Activated CD4-positive, alpha-beta T cell treated with anti-CD3 and anti-CD28 coated beads for 48 hours (primary cell): ENCODE measurements at regions not wholly inside any gene's neighbourhood (a gene's known extent, or its start where the extent isn't known, plus 50 kb on each side); places are given as distances from the start of the nearest gene placed in this dataset.

ENCODE experiments used
- DNase-seq: peaks from one replicate; pipeline ENCODE4 v3.0.0-alpha.2; 2020

DNA sequence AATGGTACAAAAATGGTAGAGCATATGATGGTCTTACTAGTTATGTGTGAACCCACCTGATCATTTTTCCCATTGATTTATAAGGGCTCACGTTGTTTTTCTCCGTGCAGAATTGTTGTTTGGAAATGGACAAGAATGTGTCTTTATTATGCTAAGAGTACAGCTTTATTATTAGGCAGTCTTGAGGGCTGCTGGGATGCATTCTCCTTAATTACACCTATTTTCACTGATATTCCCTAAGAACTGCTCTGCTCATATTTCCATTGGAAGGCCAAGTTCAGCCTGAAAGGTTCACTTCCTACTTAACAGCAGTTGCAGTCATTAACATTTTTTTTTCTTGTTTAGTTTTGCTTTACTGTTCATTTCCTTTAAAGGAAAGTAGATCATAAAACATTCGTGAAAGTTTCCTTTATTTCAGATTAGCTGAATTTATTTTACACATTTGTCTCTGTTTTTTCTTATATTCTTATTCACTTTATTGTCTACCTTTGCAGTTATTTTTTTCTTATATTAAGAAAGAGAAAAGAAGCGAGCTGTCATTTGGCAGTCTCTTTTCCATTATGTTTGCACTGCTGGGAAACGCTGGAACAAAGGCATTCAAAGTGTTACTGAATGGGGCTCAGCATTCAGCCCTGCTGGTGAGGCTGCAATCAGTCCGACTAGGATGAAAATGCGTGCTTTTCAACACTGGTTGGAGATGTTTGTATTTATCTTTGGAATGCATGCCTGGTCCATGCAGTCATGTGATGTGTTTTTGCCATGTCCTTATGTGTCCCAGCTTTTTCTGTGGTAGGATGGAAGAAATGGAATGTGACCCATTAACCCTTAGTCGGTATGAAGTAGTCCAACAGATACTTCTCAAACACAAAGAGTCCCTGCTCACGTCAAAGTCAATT, 602.7 kb upstream of the ZNF608 start:
- no peak for DNase-seq

DNA sequence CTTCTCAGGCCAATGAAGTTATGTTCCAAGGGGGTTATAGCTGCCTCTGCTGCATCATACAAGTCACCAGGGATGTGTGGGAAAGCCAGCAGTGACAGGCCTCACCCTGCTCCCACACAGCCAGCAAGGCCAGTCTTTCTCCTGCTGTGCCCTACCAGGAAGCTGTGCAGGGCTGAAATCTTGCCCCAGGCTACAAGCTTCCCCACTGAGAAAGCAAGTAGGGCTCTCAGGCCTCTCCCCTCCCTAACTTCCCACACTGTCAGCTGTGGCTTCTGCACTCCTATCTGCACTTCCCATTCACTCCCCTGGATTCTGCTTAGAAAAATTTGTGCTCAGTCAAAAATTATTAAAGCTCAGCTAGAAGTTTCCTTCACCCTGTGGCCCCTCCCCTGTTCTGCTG, 611.2 kb upstream of the ZNF608 start:
- DNase-seq: no peak

DNA sequence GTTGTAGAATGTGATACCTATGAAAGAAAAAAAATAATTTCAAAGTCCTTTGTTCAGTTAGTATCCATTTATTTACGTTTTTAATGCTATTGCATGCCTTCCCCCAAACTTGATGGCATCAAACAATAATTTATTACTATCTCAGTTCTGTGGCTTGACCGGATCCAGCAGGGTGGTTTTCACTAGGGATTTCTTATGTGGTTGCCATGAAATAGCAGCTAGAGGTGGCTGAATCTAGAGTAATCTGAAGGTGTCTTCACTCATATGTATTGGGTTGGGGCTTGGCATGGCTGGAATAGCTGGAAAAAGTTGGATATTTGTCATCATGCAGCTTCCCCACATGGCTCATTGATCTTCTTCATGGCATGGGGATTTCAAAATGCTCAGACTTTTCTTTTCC, 619.3 kb upstream of the ZNF608 start:
- no peak for DNase-seq

DNA sequence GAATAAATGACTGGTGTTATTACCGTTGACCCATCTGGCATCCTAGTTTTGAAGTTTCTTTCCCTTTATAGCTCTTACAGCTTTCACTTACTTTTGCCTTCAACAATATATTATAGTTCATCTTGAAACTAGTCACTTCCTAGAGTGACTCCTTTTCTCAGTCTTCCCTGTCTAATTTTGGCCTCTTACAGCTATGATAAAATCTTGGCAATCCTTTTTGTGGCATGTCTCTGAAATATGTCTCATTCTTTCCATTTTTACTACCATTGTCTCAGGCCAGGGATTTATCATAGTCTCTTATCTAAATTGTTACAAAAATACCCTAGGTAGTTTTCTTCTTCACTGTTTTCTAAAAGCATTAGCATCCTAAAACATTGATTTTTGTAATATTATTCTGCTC, 621.3 kb upstream of the ZNF608 start:
- no peak for DNase-seq

DNA sequence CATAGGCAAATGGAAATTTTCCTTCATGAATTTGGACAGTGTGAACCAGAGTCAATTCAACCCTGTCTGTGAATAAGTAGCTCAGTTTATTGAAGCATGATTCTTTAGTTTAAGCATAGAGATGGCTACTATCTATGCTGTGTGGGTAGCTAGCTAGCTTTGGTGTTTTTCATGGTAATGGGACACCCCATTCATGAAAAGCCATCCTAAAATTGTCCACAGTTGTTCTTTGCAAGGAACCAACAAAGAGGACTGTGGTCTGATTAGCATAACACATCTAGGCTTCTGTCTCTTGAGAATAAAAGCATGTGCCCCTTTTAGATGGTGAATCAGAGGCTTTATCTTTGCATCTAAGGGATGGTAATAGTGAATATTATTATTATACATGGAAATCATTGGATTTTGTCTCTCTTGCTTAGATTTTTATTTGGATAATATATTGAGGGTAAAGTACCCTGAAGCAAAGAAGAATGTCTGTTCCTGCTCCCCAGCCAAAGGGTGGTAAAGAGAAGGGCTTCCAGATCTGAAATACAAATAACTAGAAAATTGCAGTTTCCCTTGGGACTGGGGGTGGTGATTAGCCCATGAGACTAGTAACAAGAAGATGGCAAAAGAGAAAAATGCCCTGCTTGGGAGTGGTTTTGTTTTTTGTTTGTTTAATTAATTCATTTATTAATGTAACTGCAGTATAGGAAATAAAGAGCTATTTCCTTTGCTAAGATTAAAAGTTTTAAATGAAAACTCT, 624.2 kb upstream of the ZNF608 start:
- DNase-seq: no peak

DNA sequence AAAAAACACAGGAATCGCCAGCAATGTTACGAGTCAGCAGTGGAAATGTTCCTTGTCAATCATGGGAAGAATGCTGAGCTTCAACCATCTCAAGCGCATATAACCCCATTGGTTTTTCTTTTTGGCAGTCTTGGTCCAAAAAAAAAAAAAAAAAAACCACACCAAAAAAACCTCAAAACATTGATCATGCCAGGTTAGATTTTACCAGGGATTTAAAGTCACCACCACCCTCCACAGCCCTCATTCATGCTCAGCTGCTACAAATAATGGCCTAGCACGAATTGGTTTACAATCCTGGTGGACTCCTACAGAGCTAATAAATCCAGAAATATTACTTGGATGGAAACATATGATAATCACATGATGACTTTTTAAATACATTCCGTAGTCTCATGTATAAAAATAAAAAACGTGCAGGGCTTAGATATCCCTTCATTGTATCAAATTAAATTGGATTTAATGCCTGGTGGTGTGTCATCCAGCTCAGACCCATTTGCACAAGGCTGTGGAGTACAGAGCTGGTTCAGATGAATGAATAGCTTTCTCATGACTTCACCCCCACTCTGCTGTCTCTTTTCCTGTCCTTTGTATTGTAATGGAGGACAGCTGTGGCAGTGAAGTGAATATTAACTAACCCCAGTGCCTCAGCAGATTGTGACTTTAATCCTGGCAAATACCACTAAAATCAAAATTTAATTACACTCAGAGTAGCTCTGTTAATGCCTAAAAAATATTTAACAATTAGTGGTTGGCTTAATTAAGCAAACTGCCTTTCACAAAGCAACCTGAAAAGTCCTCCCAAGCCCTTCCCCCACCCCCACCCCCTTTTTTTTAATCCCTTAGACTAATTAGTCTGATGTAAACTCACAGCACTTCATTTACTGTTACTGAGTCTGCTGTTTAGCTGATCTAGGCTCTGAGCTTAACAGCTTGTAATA, 626.5 kb upstream of the ZNF608 start:
- no peak for DNase-seq

DNA sequence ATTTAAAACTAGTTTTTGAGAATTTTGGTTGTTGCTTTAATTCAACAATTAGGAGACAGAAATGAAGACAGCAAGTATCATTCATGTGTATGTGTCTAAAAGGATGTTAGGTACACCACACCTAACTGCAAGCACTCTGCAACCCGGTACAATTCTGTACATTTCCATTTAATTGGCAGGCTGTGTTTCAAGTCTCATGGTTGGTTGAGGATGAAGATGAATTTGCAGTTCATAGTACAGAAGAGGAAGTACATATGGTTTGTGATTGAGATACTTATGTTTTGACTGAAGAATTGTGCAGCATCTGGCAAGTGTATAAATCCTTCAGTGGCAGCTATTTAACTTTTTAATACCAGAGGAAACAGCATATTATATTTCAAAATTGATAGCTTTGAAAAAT, 628.7 kb upstream of the ZNF608 start:
- no peak for DNase-seq

DNA sequence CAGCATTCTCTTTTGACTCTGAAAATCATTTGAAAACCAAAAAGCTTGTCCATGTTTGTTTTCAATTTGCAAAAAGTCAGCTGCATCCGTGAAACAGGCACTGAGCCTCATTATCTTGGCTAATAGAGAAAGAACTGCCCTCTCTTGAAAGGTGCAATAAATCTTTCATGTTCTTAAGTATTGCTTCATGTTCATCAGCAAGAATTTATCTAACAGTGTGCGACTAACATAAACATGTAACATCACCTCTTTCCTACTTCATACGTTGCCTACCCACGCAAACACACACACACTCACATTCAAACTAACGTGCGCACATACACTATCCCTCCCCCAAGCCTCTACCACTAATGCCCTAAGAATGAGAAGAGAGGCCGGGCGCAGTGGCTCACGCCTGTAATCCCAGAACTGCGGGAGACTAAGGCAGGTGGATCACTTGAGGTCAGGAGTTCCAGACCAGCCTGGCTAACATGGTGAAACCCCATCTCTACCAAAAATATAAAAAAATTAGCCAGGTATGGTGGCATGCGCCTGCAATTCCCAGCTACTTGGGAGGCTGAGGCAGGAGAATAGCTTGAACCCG, 629.7 kb upstream of the ZNF608 start:
- no peak for DNase-seq

DNA sequence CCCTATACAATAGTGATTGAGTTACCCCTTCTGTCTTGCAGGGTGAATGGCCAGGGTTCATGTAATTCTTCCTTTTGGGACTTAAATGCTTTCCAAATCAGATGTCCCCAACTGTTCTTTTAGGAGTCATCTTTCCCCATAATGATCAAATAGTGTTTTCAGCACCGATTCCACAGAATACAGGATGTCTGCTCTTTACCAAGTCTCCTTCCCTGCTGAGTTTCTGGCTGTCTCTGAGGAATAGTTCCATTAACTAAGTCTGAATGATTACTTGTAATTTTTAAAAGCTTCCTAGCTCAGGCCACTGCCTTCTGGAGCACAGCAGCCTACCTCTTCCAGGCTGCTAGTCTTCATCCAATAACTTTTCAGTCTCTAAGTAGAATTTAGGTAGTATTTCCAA, 630.7 kb upstream of the ZNF608 start:
- DNase-seq: no peak

DNA sequence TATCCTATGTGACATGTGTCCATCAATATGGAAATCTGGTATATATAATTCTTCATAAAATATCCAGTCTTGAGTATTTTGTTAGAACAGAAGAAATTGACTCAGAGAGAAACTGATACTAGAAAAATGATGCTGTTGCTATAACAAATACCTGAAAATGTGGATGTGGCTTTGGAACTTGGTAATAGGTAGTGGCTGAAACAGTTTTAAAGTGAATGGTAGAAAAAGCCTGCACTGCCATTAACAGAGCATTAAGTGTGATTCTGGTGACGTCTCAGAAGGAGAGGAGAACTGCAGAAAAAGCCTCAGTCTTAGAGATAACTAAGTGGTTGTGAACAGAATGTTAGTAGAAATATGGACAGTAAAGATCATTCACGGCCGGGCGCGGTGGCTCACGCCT, 634.9 kb upstream of the ZNF608 start:
- DNase-seq: no peak

DNA sequence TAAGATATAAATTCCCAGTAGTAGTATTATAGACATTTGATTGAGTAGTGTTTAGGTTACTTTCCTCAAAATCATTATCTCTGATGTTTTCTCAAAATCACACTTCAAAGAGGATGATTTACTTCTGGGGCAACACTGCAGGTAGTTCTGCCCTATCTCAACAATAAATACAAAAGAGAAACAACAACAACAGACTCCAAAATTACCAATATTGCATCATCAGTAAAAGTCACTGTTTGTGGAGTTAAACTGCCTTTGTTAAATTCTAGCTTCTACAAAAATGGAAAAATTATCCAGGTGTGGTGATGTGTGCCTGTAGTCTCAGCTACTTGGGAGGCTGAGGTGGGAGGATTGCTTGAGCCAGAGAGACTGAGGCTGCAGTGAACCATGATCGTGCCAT, 637.6 kb upstream of the ZNF608 start:
- DNase-seq: no peak

DNA sequence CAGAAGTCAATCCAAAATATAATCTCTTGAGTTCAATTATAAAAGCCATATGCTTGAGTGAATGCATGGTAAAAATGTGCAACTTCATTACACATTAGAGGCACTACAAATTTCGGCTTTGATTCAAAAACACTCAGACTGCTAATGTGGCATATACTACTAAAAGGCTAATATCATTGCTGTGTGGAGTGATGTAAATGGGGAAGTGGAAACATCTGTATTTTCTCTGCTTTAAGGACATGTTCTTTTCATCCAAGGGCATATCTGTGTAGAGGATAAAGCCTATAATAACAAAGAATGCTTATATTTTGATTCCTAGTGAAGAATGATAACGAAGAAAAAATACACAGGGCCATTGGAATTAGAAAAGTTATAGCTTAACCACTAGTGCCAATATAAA, 643.9 kb upstream of the ZNF608 start:
- no peak for DNase-seq

DNA sequence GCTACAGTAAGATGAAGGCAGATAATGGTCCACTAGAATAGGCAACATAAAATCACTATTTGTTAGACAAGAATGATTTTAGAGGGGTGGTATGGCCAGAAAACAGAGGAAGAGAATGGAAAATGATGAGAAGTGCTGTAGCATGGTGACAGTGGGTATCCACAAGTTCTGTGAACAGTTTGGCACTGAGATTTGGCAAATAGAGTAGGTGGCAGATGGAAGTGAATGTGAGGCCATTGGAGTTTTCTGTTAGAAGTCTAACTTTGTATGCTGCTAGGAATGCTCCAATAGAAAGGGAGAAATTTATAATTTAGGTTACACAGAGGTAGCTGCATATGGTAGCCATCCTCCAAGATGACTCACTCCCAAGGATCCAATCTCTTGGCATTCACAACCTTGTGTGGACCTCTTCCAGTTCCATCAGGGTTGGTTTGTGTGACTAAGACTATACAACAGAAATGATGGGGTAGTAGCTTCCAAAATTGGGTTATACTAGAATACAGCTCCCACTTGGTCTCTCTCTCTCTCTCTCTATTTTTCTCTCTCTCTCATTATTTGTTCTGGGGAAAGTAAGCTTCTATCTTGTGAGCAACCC, 646.9 kb upstream of the ZNF608 start:
- no peak for DNase-seq

DNA sequence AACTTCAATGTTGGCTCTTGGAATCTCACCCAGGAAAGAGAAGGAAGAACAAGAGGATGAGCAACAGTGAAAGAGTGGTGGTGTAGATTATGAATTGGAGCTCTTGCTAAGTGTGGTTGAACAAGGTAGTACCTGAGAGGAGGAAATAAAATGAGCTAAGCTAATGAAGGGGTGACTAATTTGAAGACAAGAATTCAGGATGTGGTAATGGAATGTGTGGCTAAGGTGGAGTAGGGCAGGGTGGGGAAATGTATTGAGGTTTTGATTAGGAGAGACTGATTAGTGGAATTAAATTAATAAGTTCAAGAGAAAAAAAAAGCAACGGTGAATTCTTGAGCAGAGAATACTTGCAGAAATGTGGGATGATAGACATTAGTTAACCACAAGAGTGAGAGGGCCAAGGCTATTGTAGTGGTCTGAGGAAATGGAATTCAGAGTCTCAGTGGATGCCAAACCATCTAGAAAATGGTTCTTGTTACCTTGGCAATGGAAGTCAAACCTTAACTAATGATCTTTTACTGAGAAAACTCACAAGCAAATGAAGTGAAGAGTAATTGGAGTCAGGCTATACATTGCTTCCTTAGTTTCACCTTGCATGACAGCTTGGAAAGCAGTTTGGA, 648.3 kb upstream of the ZNF608 start:
- no peak for DNase-seq

DNA sequence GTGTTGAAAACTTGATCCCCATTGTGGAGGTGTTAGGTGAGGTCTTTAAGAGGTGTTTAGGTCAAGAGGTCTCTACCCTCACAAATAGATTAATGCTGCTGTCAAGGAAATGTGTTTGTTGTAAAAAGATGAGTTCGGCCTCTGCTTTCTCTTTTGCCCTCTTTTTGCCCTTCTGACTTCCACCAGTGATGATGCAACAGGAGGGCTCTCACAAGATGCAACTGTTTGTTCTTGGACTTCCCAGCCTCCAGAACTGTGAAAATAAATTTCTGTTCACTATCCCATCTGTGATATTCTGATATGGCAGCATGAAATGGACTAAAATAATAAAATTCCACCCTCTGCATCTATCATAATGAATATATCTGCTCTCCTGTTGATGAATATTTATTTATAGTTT, 650.0 kb upstream of the ZNF608 start:
- no peak for DNase-seq

DNA sequence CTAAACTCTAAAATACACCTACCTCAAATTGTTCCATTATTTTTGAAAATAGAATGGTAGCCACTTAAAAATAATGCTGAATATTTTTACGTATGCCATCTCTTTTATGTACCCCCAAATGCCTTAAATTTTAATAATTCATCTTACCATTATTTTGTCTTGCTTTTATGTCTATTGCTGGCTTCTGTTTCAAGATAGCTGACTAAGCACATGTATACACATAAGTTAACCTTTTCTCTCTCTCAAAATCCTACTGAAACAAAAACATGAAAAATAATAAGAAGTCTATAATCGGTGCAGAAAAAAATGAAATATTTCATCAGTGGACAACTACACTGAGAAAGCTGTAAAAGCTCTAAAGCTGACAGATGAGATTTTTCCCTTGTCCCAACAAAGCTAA, 652.0 kb upstream of the ZNF608 start:
- DNase-seq: no peak

DNA sequence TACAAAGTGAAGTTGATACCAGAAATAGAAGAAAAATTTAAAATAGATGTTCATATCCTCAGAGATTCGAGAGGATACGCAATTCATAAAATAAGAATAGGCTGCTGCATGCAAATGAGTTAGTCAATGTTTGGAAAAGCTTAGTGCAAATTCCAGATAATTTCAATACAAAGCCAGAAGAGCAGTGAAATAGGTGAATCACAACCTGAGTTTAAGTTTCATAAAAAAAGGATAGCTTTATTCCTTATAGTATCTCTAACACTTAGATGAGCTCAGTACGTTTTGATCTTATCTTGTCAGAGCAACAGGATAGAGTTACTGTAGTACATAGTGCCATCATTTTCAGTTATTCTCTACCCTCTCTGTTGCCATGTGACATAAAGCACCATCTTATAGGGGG, 653.4 kb upstream of the ZNF608 start:
- DNase-seq: no peak

DNA sequence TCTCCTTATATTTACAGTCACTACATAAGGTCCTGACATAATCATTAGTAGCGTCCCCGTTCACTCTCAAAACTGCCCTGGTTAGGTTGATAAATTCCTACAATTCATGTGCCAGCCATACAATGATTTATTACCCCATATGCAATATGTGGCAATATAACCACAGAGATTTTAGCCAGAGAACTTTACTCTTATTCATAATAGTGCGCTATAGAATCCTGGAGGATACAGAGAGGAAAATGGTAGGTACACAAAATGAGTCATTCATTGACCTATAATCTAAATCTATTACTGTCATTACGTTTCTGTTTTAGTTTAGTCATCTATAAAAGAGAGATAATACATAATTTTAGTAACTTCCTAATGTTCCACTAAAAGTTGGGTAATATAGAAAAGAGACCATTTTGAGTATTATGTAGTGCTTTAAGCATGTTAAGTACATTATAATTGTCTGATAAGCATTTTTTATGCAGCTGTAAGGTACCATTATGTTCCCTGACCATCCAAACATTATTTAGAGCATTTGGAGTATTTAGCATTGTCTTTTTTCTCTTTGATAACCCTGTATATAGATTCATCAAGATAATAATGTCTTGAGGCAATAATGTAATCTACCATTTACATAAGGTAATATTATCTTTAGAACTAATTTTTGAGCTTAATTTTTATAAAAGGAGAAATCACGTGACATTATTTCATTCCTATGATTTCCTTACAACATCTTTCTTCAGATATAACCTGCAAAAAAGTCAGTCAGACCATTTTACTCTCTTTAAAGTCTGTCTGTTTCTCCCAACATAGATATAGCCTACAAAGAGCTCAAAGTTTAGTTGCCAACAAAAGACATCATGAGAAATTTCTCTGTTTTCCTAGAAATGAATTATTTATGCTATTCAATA, 655.5 kb upstream of the ZNF608 start:
- DNase-seq: no peak

DNA sequence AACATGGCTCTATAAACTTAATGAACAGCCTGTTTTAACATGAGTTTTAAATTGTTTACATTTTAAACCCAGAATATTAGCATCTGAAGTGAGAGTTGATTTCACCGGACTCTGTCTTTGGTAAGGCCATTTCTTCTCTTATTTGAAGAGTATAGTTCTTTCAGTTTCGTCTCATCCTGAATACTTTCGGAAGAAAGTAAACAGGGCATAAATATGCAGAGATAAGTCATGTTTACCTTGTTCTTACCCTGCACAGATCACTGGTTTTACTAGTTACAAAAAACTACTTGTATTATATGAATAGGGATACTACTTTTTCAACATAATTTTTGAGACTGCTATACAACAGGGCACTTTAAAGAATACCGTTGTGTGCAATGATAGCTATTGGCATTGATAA, 656.3 kb upstream of the ZNF608 start:
- DNase-seq: no peak

DNA sequence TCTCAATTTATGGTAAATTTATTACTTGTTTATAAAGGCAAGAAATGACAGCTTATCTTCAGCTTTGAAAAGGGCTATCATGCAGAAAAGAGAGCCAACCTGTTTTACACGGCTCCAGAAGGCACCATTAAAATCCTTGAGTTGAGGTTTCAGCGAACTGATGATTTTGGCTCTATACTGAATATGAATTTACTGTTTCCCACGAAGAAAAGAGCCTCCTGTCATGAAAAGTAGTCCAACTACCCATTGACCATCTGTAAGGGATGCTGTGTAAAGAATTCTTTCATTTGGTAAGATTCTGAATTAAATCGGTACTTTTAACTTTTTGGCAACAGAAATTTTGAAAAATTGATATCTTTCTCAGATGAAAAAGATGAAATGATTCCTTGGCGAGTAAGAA, 657.6 kb upstream of the ZNF608 start:
- no peak for DNase-seq
